ENCODE measurements at regions not wholly inside any gene's neighbourhood (a gene's known extent, or its start where the extent isn't known, plus 50 kb on each side); places are given as distances from the start of the nearest gene placed in this dataset.

DNA sequence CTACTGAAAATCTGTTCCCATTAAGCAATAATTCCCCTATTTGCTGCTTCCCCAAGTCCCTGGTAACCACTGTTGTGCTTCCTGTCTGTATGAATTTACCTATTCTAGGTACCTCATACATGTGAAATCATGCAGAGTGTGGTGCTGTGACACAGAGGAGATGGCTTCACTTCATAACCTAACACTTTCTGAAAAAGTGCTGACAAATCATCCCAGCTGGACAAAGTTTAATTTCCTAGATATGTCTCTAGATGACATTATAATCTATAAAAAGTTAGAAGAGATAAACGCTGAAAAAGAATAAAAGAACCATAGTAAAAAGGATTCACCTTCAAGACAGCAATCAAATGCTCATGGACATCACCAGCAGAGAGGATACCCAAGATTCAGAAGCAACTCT is 277.9 kb downstream of the SKIDA1 start:
- DNase-seq = no peak
- TF ChIP-seq POLR2A (IDR thresholded peaks at IDR 0.05) = no peak
- TF ChIP-seq, protein P1, sequence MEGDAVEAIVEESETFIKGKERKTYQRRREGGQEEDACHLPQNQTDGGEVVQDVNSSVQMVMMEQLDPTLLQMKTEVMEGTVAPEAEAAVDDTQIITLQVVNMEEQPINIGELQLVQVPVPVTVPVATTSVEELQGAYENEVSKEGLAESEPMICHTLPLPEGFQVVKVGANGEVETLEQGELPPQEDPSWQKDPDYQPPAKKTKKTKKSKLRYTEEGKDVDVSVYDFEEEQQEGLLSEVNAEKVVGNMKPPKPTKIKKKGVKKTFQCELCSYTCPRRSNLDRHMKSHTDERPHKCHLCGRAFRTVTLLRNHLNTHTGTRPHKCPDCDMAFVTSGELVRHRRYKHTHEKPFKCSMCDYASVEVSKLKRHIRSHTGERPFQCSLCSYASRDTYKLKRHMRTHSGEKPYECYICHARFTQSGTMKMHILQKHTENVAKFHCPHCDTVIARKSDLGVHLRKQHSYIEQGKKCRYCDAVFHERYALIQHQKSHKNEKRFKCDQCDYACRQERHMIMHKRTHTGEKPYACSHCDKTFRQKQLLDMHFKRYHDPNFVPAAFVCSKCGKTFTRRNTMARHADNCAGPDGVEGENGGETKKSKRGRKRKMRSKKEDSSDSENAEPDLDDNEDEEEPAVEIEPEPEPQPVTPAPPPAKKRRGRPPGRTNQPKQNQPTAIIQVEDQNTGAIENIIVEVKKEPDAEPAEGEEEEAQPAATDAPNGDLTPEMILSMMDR (IDR thresholded peaks at IDR 0.05) = no peak
- Histone ChIP-seq H3K9me3 (no peaks in the 10 kb centered on the region), H3K4me1 (no peaks in the 10 kb centered on the region), H3K27me3 (no peaks in the 10 kb centered on the region), H3K27ac (no peak overlapping the region), H3K4me3 (no peak overlapping the region), H3K36me3 (no peaks in the 10 kb centered on the region)

DNA sequence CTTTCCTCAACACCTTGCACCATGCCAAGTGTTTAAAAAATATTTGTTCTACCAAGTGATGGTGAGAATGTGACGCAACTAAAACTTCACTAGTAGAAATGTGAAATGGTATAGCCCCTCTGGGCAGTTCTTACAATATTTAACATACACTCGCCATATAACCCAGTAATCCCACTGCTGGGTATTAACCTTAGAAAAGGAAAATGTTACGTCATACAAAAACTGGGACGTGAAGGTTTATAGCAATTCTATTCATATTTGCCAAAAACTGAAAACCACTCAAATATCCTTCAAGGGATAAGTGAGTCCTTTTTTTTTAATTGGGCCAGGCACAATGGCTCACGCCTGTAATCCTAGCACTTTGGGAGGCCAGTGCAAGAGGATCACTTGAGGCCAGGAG is 279.3 kb downstream of the SKIDA1 start:
- H3K4me1 ChIP-seq = no peaks in the 10 kb centered on the region
- H3K27me3 ChIP-seq = no peaks in the 10 kb centered on the region
- H3K27ac ChIP-seq = no peak overlapping the region
- no peaks in the 10 kb centered on the region for H3K9me3 ChIP-seq
- H3K4me3 ChIP-seq = no peak overlapping the region
- H3K36me3 ChIP-seq = no peaks in the 10 kb centered on the region
- no peak for DNase-seq
- TF ChIP-seq, protein P1 (IDR thresholded peaks at IDR 0.05) = no peak
- TF ChIP-seq POLR2A (IDR thresholded peaks at IDR 0.05) = no peak

DNA sequence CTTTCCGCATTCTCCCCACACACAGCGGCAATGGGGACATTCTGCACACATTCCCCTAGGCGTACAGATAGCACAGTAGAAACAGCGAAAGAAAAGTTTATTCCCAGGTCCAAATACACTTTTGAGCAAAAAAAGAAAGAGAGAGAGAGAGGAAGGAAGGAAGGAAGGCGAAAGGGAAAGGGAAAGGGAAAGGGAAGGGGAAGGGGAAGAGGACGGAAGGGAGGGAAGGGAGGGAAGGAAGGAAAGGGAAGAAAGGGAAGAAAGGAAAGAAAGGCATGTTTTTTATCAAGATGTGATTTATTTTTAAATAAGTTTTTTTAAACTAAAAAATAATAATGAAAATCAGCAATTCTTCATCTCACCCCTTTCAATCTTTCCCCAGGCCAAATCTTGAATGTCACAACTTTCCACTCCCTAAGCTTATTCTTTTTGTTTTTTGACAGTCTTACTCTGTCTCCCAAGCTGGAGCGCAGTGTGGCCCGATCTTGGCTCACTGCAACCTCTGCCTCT is 281.7 kb downstream of the SKIDA1 start:
- TF ChIP-seq, protein P1 (IDR thresholded peaks at IDR 0.05) = no peak
- Histone ChIP-seq H3K27ac (no peak overlapping the region), H3K27me3 (no peaks in the 10 kb centered on the region), H3K36me3 (no peaks in the 10 kb centered on the region), H3K4me1 (no peaks in the 10 kb centered on the region), H3K9me3 (no peaks in the 10 kb centered on the region), H3K4me3 (no peak overlapping the region)
- no peak for DNase-seq

DNA sequence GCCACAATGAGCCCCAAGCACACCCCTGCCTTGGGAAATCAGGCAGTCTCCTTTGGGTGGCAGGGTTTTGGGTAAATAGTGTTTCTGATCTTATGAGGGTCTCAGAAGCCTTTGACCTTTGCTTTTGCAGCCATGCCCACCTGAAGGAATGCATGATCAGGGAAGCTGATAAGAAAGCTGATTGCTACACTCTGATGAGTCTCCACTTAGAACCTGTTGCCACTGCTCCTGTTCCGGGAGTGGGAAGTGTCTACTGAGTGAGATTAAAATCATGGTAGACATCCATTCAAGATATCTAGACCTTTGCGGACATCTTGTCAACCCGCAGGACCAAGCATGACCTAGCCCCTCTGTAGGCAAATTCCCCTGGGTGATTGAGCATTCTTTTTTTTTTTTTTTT is 282.6 kb downstream of the SKIDA1 start:
- H3K4me3 ChIP-seq = no peak overlapping the region
- H3K36me3 ChIP-seq = no peaks in the 10 kb centered on the region
- no peaks in the 10 kb centered on the region for H3K4me1 ChIP-seq
- no peak overlapping the region for H3K27ac ChIP-seq
- DNase-seq = no peak
- H3K27me3 ChIP-seq = no peaks in the 10 kb centered on the region
- TF ChIP-seq, protein P1 (IDR thresholded peaks at IDR 0.05) = no peak
- TF ChIP-seq POLR2A (IDR thresholded peaks at IDR 0.05) = no peak
- H3K9me3 ChIP-seq = no peaks in the 10 kb centered on the region

DNA sequence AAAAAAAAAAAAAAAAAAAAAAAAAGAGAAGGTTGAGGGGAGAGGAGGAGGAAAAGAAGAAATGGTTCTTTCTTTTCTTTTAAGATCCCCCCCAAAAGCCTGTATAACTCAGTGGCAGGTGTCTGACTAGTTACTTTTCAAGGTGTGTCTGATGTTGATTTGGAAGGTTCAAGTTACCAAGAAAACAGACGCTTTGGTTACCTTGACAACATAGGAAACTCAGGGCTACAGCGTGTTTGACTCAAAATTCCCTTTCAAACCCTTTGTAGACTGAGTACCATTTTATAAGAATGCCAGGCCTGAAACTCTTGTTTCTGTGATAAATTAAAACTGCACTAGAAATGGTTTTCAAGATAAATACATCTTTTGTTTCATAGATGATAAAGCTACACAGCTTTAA is 286.8 kb downstream of the SKIDA1 start:
- no peak for DNase-seq
- H3K27me3 ChIP-seq = no peaks in the 10 kb centered on the region
- no peak overlapping the region for H3K27ac ChIP-seq
- no peak for TF ChIP-seq POLR2A (IDR thresholded peaks at IDR 0.05)
- TF ChIP-seq, protein P1 (IDR thresholded peaks at IDR 0.05) = no peak
- H3K9me3 ChIP-seq = no peaks in the 10 kb centered on the region
- H3K4me1 ChIP-seq = no peaks in the 10 kb centered on the region
- no peak overlapping the region for H3K4me3 ChIP-seq
- H3K36me3 ChIP-seq = no peaks in the 10 kb centered on the region

DNA sequence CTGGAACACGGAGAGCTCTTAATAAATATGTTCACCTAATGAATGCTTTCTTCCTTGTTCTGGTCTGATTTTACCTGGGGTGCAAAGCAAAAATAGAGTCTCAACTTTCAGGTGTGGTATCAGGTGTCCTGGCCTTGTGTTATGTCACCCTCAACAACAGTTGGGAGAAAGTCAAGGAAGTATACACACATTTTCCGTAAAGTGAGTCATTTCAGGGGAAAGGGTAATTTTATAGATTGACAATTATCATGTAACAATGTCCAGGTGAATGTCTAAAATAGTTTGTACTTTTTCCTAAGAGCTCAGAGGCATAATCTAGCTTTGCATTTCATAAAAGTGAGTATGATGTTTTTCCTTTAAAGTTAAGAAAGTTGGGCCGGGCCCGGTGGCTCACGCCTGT is 287.4 kb downstream of the SKIDA1 start:
- no peaks in the 10 kb centered on the region for H3K4me1 ChIP-seq

More for the DNA sequence above, 287.4 kb downstream of the SKIDA1 start:
- no peaks in the 10 kb centered on the region for H3K36me3 ChIP-seq
- no peak overlapping the region for H3K4me3 ChIP-seq
- no peaks in the 10 kb centered on the region for H3K9me3 ChIP-seq
- no peaks in the 10 kb centered on the region for H3K27me3 ChIP-seq
- no peak for DNase-seq
- TF ChIP-seq POLR2A (IDR thresholded peaks at IDR 0.05) = no peak
- TF ChIP-seq, protein P1 (IDR thresholded peaks at IDR 0.05) = no peak
- H3K27ac ChIP-seq = no peak overlapping the region

All from Peyer's patch (tissue), 4 donors.